Loucy (cell line): ENCODE measurements at regions not wholly inside any gene's neighbourhood (a gene's known extent, or its start where the extent isn't known, plus 50 kb on each side); places are given as distances from the start of the nearest gene placed in this dataset.

Experiments
- EZH2phosphoT487 ChIP-seq: fragments of 200-600 bp; IDR thresholded peaks from 2 replicates; pipeline ENCODE4 v1.6.1; 2018; ENCODE audit warnings: antibody characterized with exemption, mild to moderate bottlenecking, moderate library complexity, borderline replicate concordance
- TF ChIP-seq, protein P1 (sequence below): fragments of 200-600 bp; sonication (generic); conservative IDR thresholded peaks from 2 replicates; pipeline ENCODE4 v1.5.1; 2014; ENCODE audit warnings: mild to moderate bottlenecking, antibody characterized with exemption, low read length

DNA sequence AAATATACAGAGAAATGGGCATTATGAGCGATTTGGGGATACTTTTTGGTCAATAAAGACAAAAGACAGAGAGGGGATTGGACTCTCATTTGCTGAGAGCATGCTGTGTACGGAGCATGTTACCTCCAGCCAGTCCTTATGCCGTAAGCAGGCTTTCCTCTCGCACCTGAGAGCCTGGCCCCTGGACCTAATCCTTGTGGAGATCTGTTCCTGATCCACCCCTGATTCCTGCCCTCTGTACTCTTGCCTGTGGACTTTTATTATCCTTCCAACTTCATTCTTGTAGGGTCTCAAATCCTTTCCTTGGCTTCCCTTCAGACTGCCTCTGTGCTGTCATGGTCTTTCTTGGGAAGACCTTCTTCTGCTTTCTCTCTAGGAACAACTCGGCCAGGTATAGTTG is 803.1 kb upstream of the RAB6C start:
- TF ChIP-seq, protein P1, sequence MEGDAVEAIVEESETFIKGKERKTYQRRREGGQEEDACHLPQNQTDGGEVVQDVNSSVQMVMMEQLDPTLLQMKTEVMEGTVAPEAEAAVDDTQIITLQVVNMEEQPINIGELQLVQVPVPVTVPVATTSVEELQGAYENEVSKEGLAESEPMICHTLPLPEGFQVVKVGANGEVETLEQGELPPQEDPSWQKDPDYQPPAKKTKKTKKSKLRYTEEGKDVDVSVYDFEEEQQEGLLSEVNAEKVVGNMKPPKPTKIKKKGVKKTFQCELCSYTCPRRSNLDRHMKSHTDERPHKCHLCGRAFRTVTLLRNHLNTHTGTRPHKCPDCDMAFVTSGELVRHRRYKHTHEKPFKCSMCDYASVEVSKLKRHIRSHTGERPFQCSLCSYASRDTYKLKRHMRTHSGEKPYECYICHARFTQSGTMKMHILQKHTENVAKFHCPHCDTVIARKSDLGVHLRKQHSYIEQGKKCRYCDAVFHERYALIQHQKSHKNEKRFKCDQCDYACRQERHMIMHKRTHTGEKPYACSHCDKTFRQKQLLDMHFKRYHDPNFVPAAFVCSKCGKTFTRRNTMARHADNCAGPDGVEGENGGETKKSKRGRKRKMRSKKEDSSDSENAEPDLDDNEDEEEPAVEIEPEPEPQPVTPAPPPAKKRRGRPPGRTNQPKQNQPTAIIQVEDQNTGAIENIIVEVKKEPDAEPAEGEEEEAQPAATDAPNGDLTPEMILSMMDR = no peak
- TF ChIP-seq EZH2phosphoT487 = no peak
